Suprapubic skin (tissue), 4 donors: ENCODE measurements at regions not wholly inside any gene's neighbourhood (a gene's known extent, or its start where the extent isn't known, plus 50 kb on each side); places are given as distances from the start of the nearest gene placed in this dataset.

Source experiments
- CTCF ChIP-seq, 2 donors: fragments of 200-600 bp in 1 of 2; fragments of 450-650 bp in 1 of 2; sonication (generic) in 1 of 2; IDR thresholded peaks; one replicate each; pipeline ENCODE4 v1.5.1; 2016 to 2019; ENCODE audit warnings: antibody characterized with exemption in 2 of 2, mild to moderate bottlenecking in 1 of 2, moderate library complexity in 1 of 2
- POLR2A ChIP-seq, 2 donors: fragments of 450-650 bp; IDR thresholded peaks; one replicate each; pipeline ENCODE4 v1.6.1; 2017; ENCODE audit warnings: antibody characterized with exemption in 2 of 2, mild to moderate bottlenecking in 2 of 2, moderate library complexity in 2 of 2
- POLR2AphosphoS5 ChIP-seq, 3 donors: sonication (generic); formaldehyde crosslinking; IDR thresholded peaks; one replicate each; pipeline ENCODE4 v1.6.1; 2017; ENCODE audit warnings: antibody characterized with exemption in 3 of 3

GRCh38 chr5:104184264-104184663, 621.7 kb upstream of the NUDT12 start:
- TF ChIP-seq CTCF (IDR thresholded peaks at IDR 0.05) (no peak), POLR2A (IDR thresholded peaks at IDR 0.05) (no peak), POLR2AphosphoS5 (IDR thresholded peaks at IDR 0.05) (no peak)
